ENCODE measurements at regions not wholly inside any gene's neighbourhood (a gene's known extent, or its start where the extent isn't known, plus 50 kb on each side); places are given as distances from the start of the nearest gene placed in this dataset.
A peak's percentile ranks its signal among the peaks of the same experiment; 100 is the strongest.
"Not testable (repeated sequence)": the region's sequence is repeated elsewhere in the genome, so short reads cannot be mapped to it uniquely, and the experiment has no call there.

GRCh38 chrX:46324166-46324565 is 221.1 kb downstream of the ZNF674 start:
- H2AFZ ChIP-seq (ENCODE audit: low read depth, low read length) = no peak overlapping the region
- no peaks in the 10 kb centered on the region for H3K79me2 ChIP-seq (ENCODE audit: insufficient read depth, low read length)
- ATAC-seq (ENCODE audit: insufficient read depth, low read depth) (no peak), DNase-seq (no peak)
- no peak overlapping the region for H3K4me3 ChIP-seq (ENCODE audit: low read depth in 1 of 2, low read length in 2 of 2)
- no peaks in the 10 kb centered on the region for H3K9me3 ChIP-seq (ENCODE audit: insufficient read depth, low read length, severe bottlenecking)
- TF ChIP-seq EZH2 (IDR thresholded peaks at IDR 0.05; ENCODE audit: borderline replicate concordance, low read depth, low read length, severe bottlenecking) = no peak
- no peak overlapping the region for H3K9ac ChIP-seq (ENCODE audit: low read depth, low read length)
- H3K36me3 ChIP-seq (ENCODE audit: insufficient read depth, low read length) = no peaks in the 10 kb centered on the region
- peaks cover 33% of the 10 kb centered on the region for H3K4me1 ChIP-seq (ENCODE audit: insufficient read depth, low read length)
- no peaks in the 10 kb centered on the region for H3K27me3 ChIP-seq (ENCODE audit: insufficient read depth, low read length, poor library complexity)
- H3K4me2 ChIP-seq (ENCODE audit: insufficient read depth, low read length) = no peak overlapping the region
- no peak overlapping the region for H3K27ac ChIP-seq (ENCODE audit: low read length)
- no peaks in the 10 kb centered on the region for H4K20me1 ChIP-seq (ENCODE audit: insufficient read depth, low read length)

- not testable (repeated sequence) for H3K79me2 ChIP-seq (ENCODE audit: insufficient read depth, low read length); H3K27ac ChIP-seq (ENCODE audit: low read length); H2AFZ ChIP-seq (ENCODE audit: low read depth, low read length); DNase-seq; H3K4me2 ChIP-seq (ENCODE audit: insufficient read depth, low read length); H3K4me3 ChIP-seq (ENCODE audit: low read depth in 1 of 2, low read length in 2 of 2); H4K20me1 ChIP-seq (ENCODE audit: insufficient read depth, low read length); H3K9ac ChIP-seq (ENCODE audit: low read depth, low read length); H3K36me3 ChIP-seq (ENCODE audit: insufficient read depth, low read length); H3K9me3 ChIP-seq (ENCODE audit: insufficient read depth, low read length, severe bottlenecking); ATAC-seq (ENCODE audit: insufficient read depth, low read depth); H3K27me3 ChIP-seq (ENCODE audit: insufficient read depth, low read length, poor library complexity)
- H3K4me1 ChIP-seq (ENCODE audit: insufficient read depth, low read length) = peaks cover 34% of the 10 kb centered on the region
These were observed 222.3 kb downstream of the ZNF674 start for GRCh38 chrX:46322929-46323328.

GRCh38 chrX:46321676-46322075 is 223.5 kb downstream of the ZNF674 start:
- Histone ChIP-seq H3K79me2 (ENCODE audit: insufficient read depth, low read length) (no peaks in the 10 kb centered on the region), H3K9me3 (ENCODE audit: insufficient read depth, low read length, severe bottlenecking) (no peaks in the 10 kb centered on the region), H3K27ac (ENCODE audit: low read length) (no peak overlapping the region), H3K36me3 (ENCODE audit: insufficient read depth, low read length) (no peaks in the 10 kb centered on the region), H3K4me3 (ENCODE audit: low read depth in 1 of 2, low read length in 2 of 2) (no peak overlapping the region), H4K20me1 (ENCODE audit: insufficient read depth, low read length) (no peaks in the 10 kb centered on the region), H3K4me1 (ENCODE audit: insufficient read depth, low read length) (peaks cover 34% of the 10 kb centered on the region), H3K27me3 (ENCODE audit: insufficient read depth, low read length, poor library complexity) (no peaks in the 10 kb centered on the region), H2AFZ (ENCODE audit: low read depth, low read length) (no peak overlapping the region), H3K9ac (ENCODE audit: low read depth, low read length) (no peak overlapping the region), H3K4me2 (ENCODE audit: insufficient read depth, low read length) (no peak overlapping the region)
- TF ChIP-seq CTCF (IDR thresholded peaks at IDR 0.05; ENCODE audit: borderline replicate concordance, extremely low read depth, low read length, poor library complexity, severe bottlenecking) (no peak), EZH2 (IDR thresholded peaks at IDR 0.05; ENCODE audit: borderline replicate concordance, low read depth, low read length, severe bottlenecking) (no peak)
- DNase-seq (no peak), ATAC-seq (ENCODE audit: insufficient read depth, low read depth) (no peak)

- Histone ChIP-seq H3K9ac (ENCODE audit: low read depth, low read length) (peak overlapping the region; percentile 2; the same call in 1 of the 2 replicates), H2AFZ (ENCODE audit: low read depth, low read length) (no peak overlapping the region), H3K9me3 (ENCODE audit: insufficient read depth, low read length, severe bottlenecking) (no peaks in the 10 kb centered on the region), H4K20me1 (ENCODE audit: insufficient read depth, low read length) (no peaks in the 10 kb centered on the region), H3K36me3 (ENCODE audit: insufficient read depth, low read length) (no peaks in the 10 kb centered on the region), H3K79me2 (ENCODE audit: insufficient read depth, low read length) (no peaks in the 10 kb centered on the region), H3K27me3 (ENCODE audit: insufficient read depth, low read length, poor library complexity) (no peaks in the 10 kb centered on the region), H3K27ac (ENCODE audit: low read length) (peak overlapping the region; percentile 61), H3K4me3 (ENCODE audit: low read depth in 1 of 2, low read length in 2 of 2) (no peak overlapping the region), H3K4me1 (ENCODE audit: insufficient read depth, low read length) (peaks cover 28% of the 10 kb centered on the region), H3K4me2 (ENCODE audit: insufficient read depth, low read length) (peak overlapping the region; percentile 54)
- DNase-seq (no peak), ATAC-seq (ENCODE audit: insufficient read depth, low read depth) (no peak)
- TF ChIP-seq EZH2 (IDR thresholded peaks at IDR 0.05; ENCODE audit: borderline replicate concordance, low read depth, low read length, severe bottlenecking) (no peak), CTCF (IDR thresholded peaks at IDR 0.05; ENCODE audit: borderline replicate concordance, extremely low read depth, low read length, poor library complexity, severe bottlenecking) (no peak)
These were observed 225.5 kb downstream of the ZNF674 start for GRCh38 chrX:46319750-46320149.
